ENCODE measurements at regions not wholly inside any gene's neighbourhood (a gene's known extent, or its start where the extent isn't known, plus 50 kb on each side); places are given as distances from the start of the nearest gene placed in this dataset.
"Not testable (repeated sequence)": the region's sequence is repeated elsewhere in the genome, so short reads cannot be mapped to it uniquely, and the experiment has no call there.

DNA sequence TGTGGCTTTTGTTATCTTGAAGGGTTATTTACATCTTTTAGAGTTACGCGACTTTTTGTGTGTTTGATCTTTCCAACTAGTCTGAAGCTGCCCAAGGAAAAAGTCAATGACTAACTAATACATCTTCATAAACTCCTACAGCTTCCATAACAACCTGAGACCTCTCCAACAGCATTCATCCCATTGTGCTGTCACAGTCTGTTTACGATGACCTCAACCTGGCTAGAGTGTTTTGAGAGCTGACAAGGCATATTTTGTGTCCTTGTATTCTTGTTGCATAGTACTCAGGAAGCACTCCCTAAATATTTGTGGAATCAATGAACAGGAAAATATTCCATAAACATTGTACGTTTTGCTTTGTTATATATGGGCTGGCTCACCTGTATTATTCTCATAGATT is 140.2 kb upstream of the NBPF9 start:
- no CpG with 5 or more reads among the region's 4 CpGs for WGBS
- not testable (repeated sequence) for DNase-seq (ENCODE audit: extremely low spot score)

GRCh38 chr1:149244621-149245020 is 141.3 kb upstream of the NBPF9 start:
- H3K4me3 ChIP-seq (ENCODE audit: low read depth, low read length); H3K36me3 ChIP-seq (ENCODE audit: insufficient read depth); DNase-seq (ENCODE audit: extremely low spot score); H3K4me1 ChIP-seq (ENCODE audit: insufficient read depth); H3K27ac ChIP-seq (ENCODE audit: low read depth): not testable (repeated sequence)
- 80% methylated on average over 2 of the region's 3 CpGs for WGBS

More for the DNA sequence above, 140.2 kb upstream of the NBPF9 start:
- not testable (repeated sequence) for H3K27ac ChIP-seq (ENCODE audit: low read depth); H3K4me3 ChIP-seq (ENCODE audit: low read depth, low read length); H3K4me1 ChIP-seq (ENCODE audit: insufficient read depth); H3K36me3 ChIP-seq (ENCODE audit: insufficient read depth)

GRCh38 chr1:149246212-149246611 is 142.9 kb upstream of the NBPF9 start:
- not testable (repeated sequence) for H3K27ac ChIP-seq (ENCODE audit: low read depth); H3K4me3 ChIP-seq (ENCODE audit: low read depth, low read length); H3K4me1 ChIP-seq (ENCODE audit: insufficient read depth); DNase-seq (ENCODE audit: extremely low spot score); H3K36me3 ChIP-seq (ENCODE audit: insufficient read depth)
- no CpG with 5 or more reads among the region's 5 CpGs for WGBS

DNA sequence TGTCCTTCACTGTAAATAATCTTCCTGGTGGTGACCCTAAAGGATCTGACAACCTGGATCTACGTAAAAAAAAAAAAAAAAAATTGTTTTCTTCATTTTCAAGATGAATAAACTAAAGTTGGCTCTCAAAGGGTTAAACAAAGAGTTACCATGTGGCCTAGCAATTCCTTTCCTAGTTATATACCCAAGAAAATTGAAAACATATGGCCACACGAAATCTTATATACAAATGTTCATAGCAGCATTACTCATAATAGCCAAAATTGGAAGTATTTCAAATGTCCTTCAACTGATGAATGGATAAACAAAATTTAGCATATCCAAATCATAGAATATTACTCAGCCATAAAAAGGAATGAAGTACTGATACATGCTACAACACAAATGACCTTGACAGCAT is 145.3 kb upstream of the NBPF9 start:
- not testable (repeated sequence) for H3K27ac ChIP-seq (ENCODE audit: low read depth); H3K36me3 ChIP-seq (ENCODE audit: insufficient read depth); H3K4me3 ChIP-seq (ENCODE audit: low read depth, low read length); H3K4me1 ChIP-seq (ENCODE audit: insufficient read depth); DNase-seq (ENCODE audit: extremely low spot score)
- 85% methylated on average over 1 of the region's 2 CpGs for WGBS

DNA sequence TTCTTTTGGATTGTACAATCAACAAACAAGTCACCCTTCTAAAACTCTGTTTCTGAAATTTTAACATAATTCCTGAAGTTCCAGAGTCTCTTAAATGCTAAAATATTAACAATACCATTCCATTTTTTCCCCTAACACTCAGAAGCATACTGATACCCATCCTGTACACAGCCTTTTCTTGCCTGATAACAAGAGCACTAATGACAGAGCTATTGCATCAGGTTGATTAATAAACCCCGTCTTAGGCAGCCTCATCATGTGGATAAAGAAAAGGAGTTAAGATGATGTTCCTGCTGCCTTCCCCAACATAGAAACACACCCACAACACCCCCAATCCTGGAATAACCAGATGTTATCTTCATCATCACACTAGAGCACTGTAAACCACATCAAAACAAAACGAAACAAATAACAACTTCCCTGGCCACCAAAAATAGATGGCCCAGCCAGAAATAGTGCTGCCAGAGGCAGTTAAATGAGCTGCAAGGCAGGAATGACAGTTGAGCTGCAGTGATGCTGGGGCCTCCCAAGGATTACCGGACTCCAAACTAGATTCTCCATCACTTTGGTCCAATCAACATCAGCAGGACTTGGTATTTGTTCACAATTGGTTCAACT is 146.6 kb upstream of the NBPF9 start:
- not testable (repeated sequence) for H3K36me3 ChIP-seq (ENCODE audit: insufficient read depth); DNase-seq (ENCODE audit: extremely low spot score); H3K27ac ChIP-seq (ENCODE audit: low read depth); H3K4me3 ChIP-seq (ENCODE audit: low read depth, low read length); H3K4me1 ChIP-seq (ENCODE audit: insufficient read depth)
- WGBS = 63% methylated on average over 1 of the region's 3 CpGs

DNA sequence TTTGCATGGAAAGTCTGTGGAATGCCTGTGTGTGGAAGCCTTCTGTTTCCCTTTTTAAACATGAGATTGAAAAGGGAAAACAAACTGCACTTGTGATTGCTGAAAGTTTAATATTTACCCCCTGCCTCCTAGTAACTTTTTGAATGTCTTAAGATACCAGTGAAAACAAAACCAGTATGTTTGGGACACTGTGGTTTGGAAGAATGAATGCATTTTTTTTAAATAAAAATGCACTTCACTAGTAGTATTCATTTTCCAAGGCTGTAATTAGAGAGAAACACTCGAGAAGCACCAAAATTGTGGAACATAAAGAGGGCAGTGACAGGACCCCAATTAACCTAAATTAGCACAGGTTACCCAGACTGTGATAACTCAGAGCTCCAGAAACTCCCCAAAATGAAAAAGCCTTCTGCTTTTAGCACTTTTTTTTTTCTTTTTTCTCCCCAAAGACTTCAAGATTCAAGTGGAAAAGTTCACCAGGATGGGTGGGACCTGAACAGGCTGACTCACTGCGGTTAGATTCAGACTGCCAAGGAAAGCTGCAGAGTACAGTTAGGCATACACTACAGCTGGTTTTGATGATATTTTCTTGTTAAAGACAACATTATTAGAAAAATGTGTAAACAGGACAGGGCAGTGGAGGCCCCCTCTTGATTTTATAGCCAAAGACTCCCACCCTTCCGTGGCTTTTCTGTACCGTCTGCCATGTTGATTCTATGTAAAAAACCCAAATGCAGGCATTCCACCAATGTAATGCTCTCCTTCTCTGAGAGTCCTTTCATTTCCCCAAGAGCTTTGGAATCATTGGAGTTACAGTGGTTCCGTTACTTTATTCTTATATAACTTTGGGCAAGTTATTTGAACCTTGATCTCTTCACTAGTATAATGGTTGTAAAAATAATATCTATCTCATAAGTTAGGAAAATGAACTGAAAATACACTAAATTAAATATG is 151.8 kb upstream of the NBPF9 start:
- DNase-seq (ENCODE audit: extremely low spot score); H3K4me1 ChIP-seq (ENCODE audit: insufficient read depth); H3K36me3 ChIP-seq (ENCODE audit: insufficient read depth); H3K4me3 ChIP-seq (ENCODE audit: low read depth, low read length); H3K27ac ChIP-seq (ENCODE audit: low read depth): not testable (repeated sequence)
- WGBS = 60% methylated on average over 1 of the region's 5 CpGs

- no CpG with 5 or more reads among the region's 1 CpG for WGBS
- DNase-seq (ENCODE audit: extremely low spot score); H3K4me1 ChIP-seq (ENCODE audit: insufficient read depth); H3K4me3 ChIP-seq (ENCODE audit: low read depth, low read length); H3K36me3 ChIP-seq (ENCODE audit: insufficient read depth); H3K27ac ChIP-seq (ENCODE audit: low read depth): not testable (repeated sequence)
Measured at GRCh38 chr1:149260284-149260683, 156.9 kb upstream of the NBPF9 start.

DNA sequence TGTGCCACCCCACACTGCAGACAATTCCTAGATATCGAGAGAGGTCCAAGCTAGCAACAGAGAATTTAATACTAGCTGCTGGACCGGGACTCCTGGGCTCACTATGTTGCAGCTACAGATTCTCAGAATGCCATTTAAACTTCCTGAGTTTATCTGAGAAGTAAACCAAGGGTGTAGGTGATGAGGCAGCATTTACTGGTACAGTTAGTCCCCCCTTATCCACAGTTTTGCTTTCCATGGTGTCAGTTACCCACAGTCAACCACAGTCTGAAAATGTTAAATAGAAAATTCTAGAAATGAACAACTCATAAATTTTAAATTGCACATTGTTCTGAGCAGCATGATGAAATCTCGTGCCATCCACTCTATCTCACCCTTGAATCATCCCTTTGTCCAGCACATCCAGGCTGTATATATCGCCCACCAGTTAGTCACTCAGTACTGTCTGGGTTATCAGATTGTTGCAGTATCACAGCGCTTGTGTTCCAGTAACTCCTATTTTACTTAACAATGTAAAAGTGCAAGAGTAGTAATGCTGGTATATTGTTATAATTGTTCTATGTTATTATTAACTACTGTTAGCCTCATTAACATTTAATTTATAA is 157.5 kb upstream of the NBPF9 start:
- 55% methylated on average over 1 of the region's 5 CpGs for WGBS
- not testable (repeated sequence) for DNase-seq (ENCODE audit: extremely low spot score); H3K36me3 ChIP-seq (ENCODE audit: insufficient read depth); H3K4me1 ChIP-seq (ENCODE audit: insufficient read depth); H3K4me3 ChIP-seq (ENCODE audit: low read depth, low read length); H3K27ac ChIP-seq (ENCODE audit: low read depth)

DNA sequence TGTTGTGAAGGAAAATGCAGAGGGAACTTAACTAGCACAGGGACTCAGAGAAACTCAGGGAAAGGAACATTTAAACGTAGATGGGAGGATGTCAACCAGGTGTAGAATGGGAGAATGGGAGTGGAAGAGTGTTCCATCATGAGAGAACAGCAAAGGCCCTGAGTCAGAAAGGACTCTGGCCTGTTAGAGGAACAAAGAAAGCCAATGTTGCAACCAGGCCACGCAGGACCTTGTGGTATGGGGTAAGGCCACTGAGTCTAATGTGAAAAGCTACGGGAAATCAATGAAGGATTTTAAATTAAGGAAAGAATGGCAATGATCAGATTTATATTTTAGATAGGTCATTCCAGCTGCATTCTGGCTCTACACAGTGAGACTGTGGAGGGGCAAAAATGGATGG is 163.9 kb upstream of the NBPF9 start:
- not testable (repeated sequence) for H3K4me3 ChIP-seq (ENCODE audit: low read depth, low read length)

GRCh38 chr1:149269001-149269702 is 165.8 kb upstream of the NBPF9 start:
- not testable (repeated sequence) for DNase-seq (ENCODE audit: extremely low spot score); H3K36me3 ChIP-seq (ENCODE audit: insufficient read depth); H3K4me1 ChIP-seq (ENCODE audit: insufficient read depth); H3K4me3 ChIP-seq (ENCODE audit: low read depth, low read length); H3K27ac ChIP-seq (ENCODE audit: low read depth)
- WGBS = no CpG with 5 or more reads among the region's 6 CpGs

More for the DNA sequence above, 163.9 kb upstream of the NBPF9 start:
- not testable (repeated sequence) for H3K36me3 ChIP-seq (ENCODE audit: insufficient read depth); DNase-seq (ENCODE audit: extremely low spot score); H3K4me1 ChIP-seq (ENCODE audit: insufficient read depth); H3K27ac ChIP-seq (ENCODE audit: low read depth)
- no CpG with 5 or more reads among the region's 3 CpGs for WGBS

DNA sequence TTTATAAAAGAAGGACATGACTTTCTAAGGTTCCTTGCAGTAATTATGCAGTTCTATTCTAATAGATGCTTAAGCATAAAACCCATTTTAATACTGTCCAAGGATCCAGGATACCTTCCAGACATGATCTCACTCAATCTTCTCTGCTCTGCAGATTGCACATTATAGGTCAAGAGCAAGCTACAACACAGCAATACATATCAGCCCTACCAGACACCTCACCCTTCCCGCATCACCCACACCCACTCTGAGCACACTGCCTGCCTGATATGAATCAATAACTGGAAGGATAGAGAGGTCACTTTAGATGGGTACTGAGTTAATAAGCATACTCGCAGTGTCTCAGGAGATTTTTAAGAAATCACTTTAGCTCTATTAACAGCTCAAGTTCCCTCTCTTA is 166.5 kb upstream of the NBPF9 start:
- not testable (repeated sequence) for DNase-seq (ENCODE audit: extremely low spot score); H3K27ac ChIP-seq (ENCODE audit: low read depth); H3K36me3 ChIP-seq (ENCODE audit: insufficient read depth); H3K4me1 ChIP-seq (ENCODE audit: insufficient read depth); H3K4me3 ChIP-seq (ENCODE audit: low read depth, low read length)
- no CpG with 5 or more reads among the region's 2 CpGs for WGBS

- H3K27ac ChIP-seq (ENCODE audit: low read depth); H3K4me3 ChIP-seq (ENCODE audit: low read depth, low read length); DNase-seq (ENCODE audit: extremely low spot score); H3K36me3 ChIP-seq (ENCODE audit: insufficient read depth); H3K4me1 ChIP-seq (ENCODE audit: insufficient read depth): not testable (repeated sequence)
- WGBS = 86% methylated on average over 2 of the region's 5 CpGs
Measured at GRCh38 chr1:149274493-149274892, 171.1 kb upstream of the NBPF9 start.

GRCh38 chr1:149275802-149276201 is 172.5 kb upstream of the NBPF9 start:
- WGBS = no CpG with 5 or more reads among the region's 6 CpGs
- H3K4me3 ChIP-seq (ENCODE audit: low read depth, low read length); H3K36me3 ChIP-seq (ENCODE audit: insufficient read depth); DNase-seq (ENCODE audit: extremely low spot score); H3K27ac ChIP-seq (ENCODE audit: low read depth); H3K4me1 ChIP-seq (ENCODE audit: insufficient read depth): not testable (repeated sequence)
